IMR-90 (cell line): ENCODE measurements at regions not wholly inside any gene's neighbourhood (a gene's known extent, or its start where the extent isn't known, plus 50 kb on each side); places are given as distances from the start of the nearest gene placed in this dataset.

Experiments
- ATAC-seq: fragments of 200-7000 bp; cut with Tn5 transposase; 2 replicates; pipeline ENCODE4 v1.9.1; 2020; ENCODE audit warnings: low read depth, mild to moderate bottlenecking, moderate library complexity
- BruUV-seq: library from RNA; stranded (reverse); fragments of 400-500 nt; replicated peaks from 2 replicates; lab custom pipeline; 2021; lab: Mats Ljungman, UMichigan
- CTCF ChIA-PET: fragments of 300-600 bp; formaldehyde crosslinking; extraction: SDS; loops from one replicate; lab custom pipeline; 2021; ENCODE audit warnings: antibody characterized with exemption; lab: Yijun Ruan, JAX
- POLR2A ChIA-PET: fragments of 300-600 bp; sonication (Branson Sonifier 250); formaldehyde crosslinking; loops from one replicate; lab custom pipeline; 2022; ENCODE audit warnings: antibody characterized with exemption; ENCODE audit not compliant: unreplicated experiment; lab: Charles Lee
- DNase-seq: peaks from one replicate; pipeline ENCODE4 v3.0.0; 2013
- H2AFZ ChIP-seq: replicated peaks from 2 replicates; pipeline ENCODE3; 2013; ENCODE audit warnings: low read length, mild to moderate bottlenecking; ENCODE audit not compliant: poor library complexity
- H2AK5ac ChIP-seq: 2 replicates; pipeline ENCODE4 v1.6.1; 2013; ENCODE audit warnings: low read depth, low read length, inconsistent platforms
- H2AK9ac ChIP-seq: replicated peaks from 2 replicates; pipeline ENCODE3; 2013; ENCODE audit warnings: mild to moderate bottlenecking, low read depth, low read length, moderate library complexity; ENCODE audit not compliant: poor library complexity
- H2BK120ac ChIP-seq: 2 replicates; pipeline ENCODE4 v1.6.1; 2013; ENCODE audit warnings: low read depth, low read length, inconsistent platforms
- H2BK15ac ChIP-seq: 3 replicates; pipeline ENCODE4 v1.6.1; 2013; ENCODE audit warnings: low read depth, low read length, inconsistent platforms
- H2BK20ac ChIP-seq: 2 replicates; pipeline ENCODE4 v1.6.1; 2013; ENCODE audit warnings: low read depth, mild to moderate bottlenecking, inconsistent platforms, low read length, moderate library complexity
- H2BK5ac ChIP-seq: 2 replicates; pipeline ENCODE4 v1.6.1; 2013; ENCODE audit warnings: mild to moderate bottlenecking, low read depth, low read length, inconsistent platforms; ENCODE audit not compliant: poor library complexity, severe bottlenecking
- H3K14ac ChIP-seq: replicated peaks from 2 replicates; pipeline ENCODE4 v1.6.1; 2013; ENCODE audit warnings: low read depth, low read length, inconsistent platforms
- H3K18ac ChIP-seq: 2 replicates; pipeline ENCODE4 v1.6.1; 2013; ENCODE audit warnings: low read depth, low read length, control low read depth
- H3K23ac ChIP-seq: 2 replicates; pipeline ENCODE4 v1.6.1; 2013; ENCODE audit warnings: low read depth, low read length, inconsistent platforms
- H3K27ac ChIP-seq: 2 replicates; pipeline ENCODE4 v1.5.1; 2013; ENCODE audit warnings: mild to moderate bottlenecking, control low read depth, low read length; ENCODE audit not compliant: insufficient read depth
- H3K27me3 ChIP-seq: 2 replicates; pipeline ENCODE4 v1.6.1; 2013; ENCODE audit warnings: low read length; ENCODE audit not compliant: control insufficient read depth, insufficient read depth
- H3K36me3 ChIP-seq: 2 replicates; pipeline ENCODE4 v1.6.1; 2013; ENCODE audit warnings: low read length, mixed read lengths; ENCODE audit not compliant: control insufficient read depth, insufficient read depth
- H3K4ac ChIP-seq: 2 replicates; pipeline ENCODE4 v1.6.1; 2013; ENCODE audit warnings: low read depth, low read length, inconsistent platforms
- H3K4me1 ChIP-seq: 2 replicates; pipeline ENCODE4 v1.6.1; 2013; ENCODE audit warnings: low read length, mixed read lengths; ENCODE audit not compliant: control insufficient read depth, insufficient read depth
- H3K4me2 ChIP-seq: 2 replicates; pipeline ENCODE4 v1.6.1; 2013; ENCODE audit warnings: low read depth, mild to moderate bottlenecking, control low read depth, low read length, moderate library complexity
- H3K4me3 ChIP-seq: 2 replicates; pipeline ENCODE4 v1.5.1; 2013; ENCODE audit warnings: low read depth, mild to moderate bottlenecking, control low read depth, low read length, moderate library complexity; ENCODE audit not compliant: insufficient read depth
- H3K56ac ChIP-seq: 2 replicates; pipeline ENCODE4 v1.6.1; 2013; ENCODE audit warnings: low read length, inconsistent platforms; ENCODE audit not compliant: insufficient read depth; ENCODE audit errors: extremely low read depth
- H3K79me1 ChIP-seq, 2 experiments: 2 replicates each; pipeline ENCODE4 v1.6.1; 2013; ENCODE audit warnings: low read length in 2 of 2, inconsistent platforms in 1 of 2, low read depth in 1 of 2
- H3K9ac ChIP-seq: 2 replicates; pipeline ENCODE4 v1.6.1; 2013; ENCODE audit warnings: low read depth, low read length, control low read depth
- H3K9me1 ChIP-seq: 2 replicates; pipeline ENCODE4 v1.6.1; 2013; ENCODE audit warnings: low read length, inconsistent platforms; ENCODE audit not compliant: insufficient read depth
- H3K9me3 ChIP-seq: 2 replicates; pipeline ENCODE4 v1.6.1; 2013; ENCODE audit warnings: low read length; ENCODE audit not compliant: control insufficient read depth, insufficient read depth
- H4K20me1 ChIP-seq: 2 replicates; pipeline ENCODE4 v1.6.1; 2013; ENCODE audit warnings: low read length, inconsistent platforms; ENCODE audit not compliant: insufficient read depth
- H4K5ac ChIP-seq: 2 replicates; pipeline ENCODE4 v1.6.1; 2013; ENCODE audit warnings: mild to moderate bottlenecking, low read depth, low read length, control low read depth
- H4K8ac ChIP-seq, 2 experiments: 2 replicates each; pipeline ENCODE4 v1.6.1; 2013; ENCODE audit warnings: low read depth in 2 of 2, low read length in 2 of 2, control low read depth in 1 of 2, inconsistent platforms in 1 of 2
- H4K91ac ChIP-seq: 2 replicates; pipeline ENCODE4 v1.6.1; 2013; ENCODE audit warnings: low read depth, low read length, inconsistent platforms; ENCODE audit not compliant: insufficient read depth
- FOS ChIP-seq: fragments of 150-350 bp; IDR thresholded peaks from 2 replicates; pipeline ENCODE4 v1.6.1; 2016; ENCODE audit warnings: low read depth, low read length
- RAD21 ChIP-seq: IDR thresholded peaks from 2 replicates; pipeline ENCODE4 v1.6.1; 2012; ENCODE audit warnings: low read length, improper control_type of control experiment
- RFX5 ChIP-seq: IDR thresholded peaks from 2 replicates; pipeline ENCODE4 v1.8.0; 2012; ENCODE audit warnings: low read depth, mild to moderate bottlenecking, low read length, moderate library complexity
- USF2 ChIP-seq: fragments of 150-350 bp; IDR thresholded peaks from 2 replicates; pipeline ENCODE4 v1.6.1; 2017; ENCODE audit warnings: mild to moderate bottlenecking, antibody characterized with exemption, low read length, low read depth
- WGBS, 2 experiments: methylation state at CpG; one replicate each; pipeline versions ENCODE4 v1.1.5 to v1.1.7; 2013; ENCODE audit warnings: missing lambda C conversion rate in 2 of 2; ENCODE audit not compliant: insufficient read length in 1 of 2; ENCODE audit errors: extremely low coverage in 2 of 2; 5-methylcytosine and 5-hydroxymethylcytosine counted together
- dilution Hi-C: fragments of 300-500 bp; cut with HindIII; formaldehyde crosslinking; loops from one replicate; pipeline ENCODE4 v1.14.3; 2018; ENCODE audit warnings: low sequenced_read_pairs; ENCODE audit not compliant: unreplicated experiment
- in situ Hi-C: fragments of 300-500 bp; cut with MboI; formaldehyde crosslinking; loops from 3 replicates; pipeline ENCODE4 v1.14.3; 2019; ENCODE audit warnings: low sequenced_read_pairs, inconsistent platforms, mixed read lengths
- intact Hi-C: fragments of 100-400 bp; cut with micrococcal nuclease; formaldehyde crosslinking; loops from 2 replicates; pipeline ENCODE4 v1.10.0; 2022

DNA sequence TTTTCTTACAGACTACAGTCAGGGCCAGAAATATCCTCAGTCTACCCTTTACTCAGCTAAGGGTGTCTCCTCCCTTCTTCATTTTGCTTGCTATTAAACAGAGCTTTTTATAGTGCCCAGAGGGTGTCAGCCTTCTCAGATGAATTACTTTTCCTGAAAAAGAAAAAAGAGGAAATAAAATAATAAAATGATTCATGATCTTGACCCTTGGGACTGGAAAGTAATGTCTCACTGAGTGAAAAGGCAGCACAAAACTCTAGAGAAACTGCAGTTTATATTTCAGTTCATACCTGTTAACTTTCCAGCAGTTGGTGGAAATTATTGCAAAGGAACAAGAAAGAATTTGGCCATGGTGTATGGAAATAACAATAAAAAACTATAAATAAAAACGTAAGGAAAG, 170.6 kb downstream of the IBTK start:
- Histone ChIP-seq H3K4me3 (no peak overlapping the region), H3K4me2 (no peak overlapping the region), H3K9ac (no peak overlapping the region), H3K36me3 (no peaks in the 10 kb centered on the region), H3K27ac (no peak overlapping the region), H4K20me1 (no peaks in the 10 kb centered on the region), H4K91ac (no peak overlapping the region), H2AK9ac (no peak overlapping the region), H2BK15ac (no peak overlapping the region), H3K4ac (no peak overlapping the region), H3K27me3 (no peaks in the 10 kb centered on the region), H3K56ac (no peak overlapping the region), H4K8ac (no peak overlapping the region), H3K18ac (no peak overlapping the region), H3K14ac (no peak overlapping the region), H2BK5ac (no peak overlapping the region), H3K4me1 (peaks cover 3% of the 10 kb centered on the region; the same call in 1 of the 2 replicates), H2AFZ (no peak overlapping the region), H4K5ac (no peak overlapping the region), H2BK20ac (no peak overlapping the region), H2BK120ac (no peak overlapping the region), H3K9me3 (no peaks in the 10 kb centered on the region), H2AK5ac (no peak overlapping the region), H3K9me1 (peaks cover 2% of the 10 kb centered on the region; the same call in 1 of the 2 replicates), H3K23ac (no peak overlapping the region), H3K79me1 (no peaks in the 10 kb centered on the region)
- dilution Hi-C loops (no loop called here), intact Hi-C loops (no loop called here), in situ Hi-C loops (no loop called here)
- ChIA-PET CTCF (no interaction called here), POLR2A (no interaction called here)
- ATAC-seq (no peak), DNase-seq (no peak)
- WGBS, 2 experiments, result no CpG with 5 or more reads among the region's 1 CpG
- TF ChIP-seq RAD21 (no peak), USF2 (no peak), RFX5 (no peak), FOS (no peak)
- no TSS peak for BruUV-seq
